Naive thymus-derived CD8-positive, alpha-beta T cell (primary cell): ENCODE measurements at regions not wholly inside any gene's neighbourhood (a gene's known extent, or its start where the extent isn't known, plus 50 kb on each side); places are given as distances from the start of the nearest gene placed in this dataset.

Experiments used
- ATAC-seq, 2 donors: fragments of 150-1000 bp; cut with Tn5 transposase in 1 of 2; sonication (Bioruptor Pico), chemical (Tn5 transposase) in 1 of 2; 1 replicate in 1 of 2; 2 replicates in 1 of 2; pipeline ENCODE4 v1.10.0; 2021; ENCODE audit warnings: mild to moderate bottlenecking in 2 of 2, moderate library complexity in 2 of 2
- POLR2A ChIA-PET: fragments of 350-600 bp; sonication (Branson Sonifier 250); formaldehyde crosslinking; loops from one replicate; lab custom pipeline; 2021; ENCODE audit warnings: antibody characterized with exemption; lab: Charles Lee
- DNase-seq, 10 donors: peaks; one replicate each; pipeline versions ENCODE4 v3.0.0 to v3.0.0-alpha.2; 2020 to 2022
- H3K27ac Mint-ChIP-seq, 10 donors: one replicate each; pipeline ENCODE4 v1.8.0; 2020 to 2022; ENCODE audit warnings: mild to moderate bottlenecking in 10 of 10, mixed read lengths in 10 of 10, moderate library complexity in 4 of 10, inconsistent platforms in 1 of 10
- H3K27me3 Mint-ChIP-seq, 5 donors: one replicate each; pipeline ENCODE4 v1.8.0; 2021 to 2022; ENCODE audit warnings: mixed read lengths in 5 of 5
- H3K36me3 Mint-ChIP-seq, 3 donors: one replicate each; pipeline ENCODE4 v1.8.0; 2020 to 2022; ENCODE audit warnings: mixed read lengths in 3 of 3, mild to moderate bottlenecking in 2 of 3, inconsistent platforms in 1 of 3
- H3K4me1 Mint-ChIP-seq, 4 donors: one replicate each; pipeline ENCODE4 v1.8.0; 2021 to 2022; ENCODE audit warnings: mixed read lengths in 4 of 4
- H3K4me3 Mint-ChIP-seq, 10 donors: one replicate each; pipeline ENCODE4 v1.8.0; 2020 to 2022; ENCODE audit warnings: mild to moderate bottlenecking in 10 of 10, mixed read lengths in 10 of 10, moderate library complexity in 6 of 10, inconsistent platforms in 1 of 10
- H3K9me3 Mint-ChIP-seq, 9 donors: one replicate each; pipeline ENCODE4 v1.8.0; 2020 to 2022; ENCODE audit warnings: mixed read lengths in 9 of 9, mild to moderate bottlenecking in 3 of 9, inconsistent platforms in 1 of 9, moderate library complexity in 1 of 9

GRCh38 chr2:59702026-59702425 is 851.4 kb downstream of the BCL11A start:
- ATAC-seq (no peak), DNase-seq (no peak)
- H3K27ac Mint-ChIP-seq: no peak overlapping the region
- no peaks in the 10 kb centered on the region for H3K4me1 Mint-ChIP-seq
- H3K9me3 Mint-ChIP-seq: peaks cover 0 to 14% (median 7%) of the 10 kb centered on the region in 9 donors
- H3K4me3 Mint-ChIP-seq: no peak overlapping the region
- peaks cover 0 to 2% (median 0%) of the 10 kb centered on the region in 5 donors for H3K27me3 Mint-ChIP-seq
- peaks cover 0 to 12% (median 0%) of the 10 kb centered on the region in 3 donors for H3K36me3 Mint-ChIP-seq
- POLR2A ChIA-PET: no interaction called here

GRCh38 chr2:59701271-59701994 is 852.0 kb downstream of the BCL11A start:
- no peak for ATAC-seq
- Mint-ChIP-seq H3K36me3 (peaks cover 0 to 12% (median 0%) of the 10 kb centered on the region in 3 donors), H3K4me3 (no peak overlapping the region), H3K4me1 (no peaks in the 10 kb centered on the region), H3K27ac (no peak overlapping the region), H3K27me3 (peaks cover 0 to 2% (median 0%) of the 10 kb centered on the region in 5 donors), H3K9me3 (peaks cover 0 to 14% (median 9%) of the 10 kb centered on the region in 9 donors)
- DNase-seq: no peak
- POLR2A ChIA-PET: no interaction called here

GRCh38 chr2:59694176-59694575 is 859.3 kb downstream of the BCL11A start:
- no peak for ATAC-seq
- H3K9me3 Mint-ChIP-seq: peaks cover 0 to 10% (median 6%) of the 10 kb centered on the region in 9 donors
- no peak for DNase-seq
- POLR2A ChIA-PET: no interaction called here
- H3K27me3 Mint-ChIP-seq: no peaks in the 10 kb centered on the region
- no peak overlapping the region for H3K4me3 Mint-ChIP-seq
- H3K36me3 Mint-ChIP-seq: peaks cover 0 to 4% (median 0%) of the 10 kb centered on the region in 3 donors
- H3K27ac Mint-ChIP-seq: no peak overlapping the region
- H3K4me1 Mint-ChIP-seq: no peaks in the 10 kb centered on the region

GRCh38 chr2:59693231-59693959 is 860.1 kb downstream of the BCL11A start:
- Mint-ChIP-seq H3K4me3 (no peak overlapping the region), H3K27ac (no peak overlapping the region), H3K27me3 (no peaks in the 10 kb centered on the region), H3K4me1 (no peaks in the 10 kb centered on the region), H3K36me3 (peaks cover 0 to 4% (median 2%) of the 10 kb centered on the region in 3 donors), H3K9me3 (peaks cover 0 to 10% (median 7%) of the 10 kb centered on the region in 9 donors)
- POLR2A ChIA-PET: no interaction called here
- ATAC-seq (no peak), DNase-seq (no peak)

- H3K9me3 Mint-ChIP-seq: peaks cover 0 to 14% (median 9%) of the 10 kb centered on the region in 9 donors
- POLR2A ChIA-PET: no interaction called here
- no peak overlapping the region for H3K27ac Mint-ChIP-seq
- DNase-seq: no peak
- H3K4me3 Mint-ChIP-seq: no peak overlapping the region
- no peaks in the 10 kb centered on the region for H3K4me1 Mint-ChIP-seq
- H3K27me3 Mint-ChIP-seq: peaks cover 0 to 3% (median 3%) of the 10 kb centered on the region in 5 donors
- ATAC-seq: no peak
- peaks cover 0 to 7% (median 2%) of the 10 kb centered on the region in 3 donors for H3K36me3 Mint-ChIP-seq
These were observed 861.8 kb downstream of the BCL11A start for GRCh38 chr2:59691518-59692190.

GRCh38 chr2:59690849-59691248 is 862.6 kb downstream of the BCL11A start:
- POLR2A ChIA-PET: no interaction called here
- H3K27ac Mint-ChIP-seq: no peak overlapping the region
- H3K27me3 Mint-ChIP-seq: peaks cover 0 to 6% (median 4%) of the 10 kb centered on the region in 5 donors
- H3K36me3 Mint-ChIP-seq: peaks cover 0 to 11% (median 2%) of the 10 kb centered on the region in 3 donors
- no peaks in the 10 kb centered on the region for H3K4me1 Mint-ChIP-seq
- no peak overlapping the region for H3K4me3 Mint-ChIP-seq
- H3K9me3 Mint-ChIP-seq: peaks cover 0 to 16% (median 9%) of the 10 kb centered on the region in 9 donors
- DNase-seq: no peak
- ATAC-seq: no peak

- POLR2A ChIA-PET: no interaction called here
- no peak overlapping the region for H3K27ac Mint-ChIP-seq
- ATAC-seq: no peak
- H3K27me3 Mint-ChIP-seq: peaks cover 0 to 8% (median 6%) of the 10 kb centered on the region in 5 donors
- no peak overlapping the region for H3K4me3 Mint-ChIP-seq
- H3K4me1 Mint-ChIP-seq: no peaks in the 10 kb centered on the region
- H3K9me3 Mint-ChIP-seq: peaks cover 0 to 25% (median 7%) of the 10 kb centered on the region in 9 donors
- no peak for DNase-seq
- H3K36me3 Mint-ChIP-seq: peaks cover 0 to 8% (median 2%) of the 10 kb centered on the region in 3 donors
These were observed 868.7 kb downstream of the BCL11A start for GRCh38 chr2:59684771-59685166.

GRCh38 chr2:59684116-59684770 is 869.2 kb downstream of the BCL11A start:
- no peak overlapping the region for H3K27ac Mint-ChIP-seq
- ATAC-seq: no peak
- peaks cover 0 to 8% (median 2%) of the 10 kb centered on the region in 3 donors for H3K36me3 Mint-ChIP-seq
- H3K9me3 Mint-ChIP-seq: peaks cover 0 to 25% (median 7%) of the 10 kb centered on the region in 9 donors
- H3K4me1 Mint-ChIP-seq: no peaks in the 10 kb centered on the region
- H3K4me3 Mint-ChIP-seq: no peak overlapping the region
- POLR2A ChIA-PET: no interaction called here
- peak in 1 of 10 donors; percentile 2 for DNase-seq
- H3K27me3 Mint-ChIP-seq: peaks cover 0 to 8% (median 6%) of the 10 kb centered on the region in 5 donors

GRCh38 chr2:59680863-59681262 is 872.6 kb downstream of the BCL11A start:
- POLR2A ChIA-PET: no interaction called here
- H3K27ac Mint-ChIP-seq: no peak overlapping the region
- H3K36me3 Mint-ChIP-seq: no peaks in the 10 kb centered on the region
- peaks cover 0 to 20% (median 0%) of the 10 kb centered on the region in 9 donors for H3K9me3 Mint-ChIP-seq
- no peak for DNase-seq
- peaks cover 0 to 4% (median 2%) of the 10 kb centered on the region in 5 donors for H3K27me3 Mint-ChIP-seq
- ATAC-seq: no peak
- peaks cover 0 to 5% (median 0%) of the 10 kb centered on the region in 4 donors for H3K4me1 Mint-ChIP-seq
- no peak overlapping the region for H3K4me3 Mint-ChIP-seq

- H3K4me3 Mint-ChIP-seq: no peak overlapping the region
- DNase-seq: no peak
These were observed 876.3 kb downstream of the BCL11A start for GRCh38 chr2:59677158-59677557.

GRCh38 chr2:59674100-59674499 is 879.4 kb downstream of the BCL11A start:
- no peaks in the 10 kb centered on the region for H3K27me3 Mint-ChIP-seq
- no peak overlapping the region for H3K27ac Mint-ChIP-seq
- DNase-seq (no peak), ATAC-seq (no peak)
- H3K4me3 Mint-ChIP-seq: no peak overlapping the region
- no peaks in the 10 kb centered on the region for H3K36me3 Mint-ChIP-seq
- H3K4me1 Mint-ChIP-seq: peaks cover 0 to 5% (median 0%) of the 10 kb centered on the region in 4 donors
- no peaks in the 10 kb centered on the region for H3K9me3 Mint-ChIP-seq
- POLR2A ChIA-PET: no interaction called here

More at GRCh38 chr2:59677158-59677557, 876.3 kb downstream of the BCL11A start:
- Mint-ChIP-seq H3K9me3 (peaks cover 0 to 13% (median 0%) of the 10 kb centered on the region in 9 donors), H3K36me3 (no peaks in the 10 kb centered on the region), H3K27me3 (no peaks in the 10 kb centered on the region), H3K4me1 (peaks cover 0 to 5% (median 0%) of the 10 kb centered on the region in 4 donors), H3K27ac (no peak overlapping the region)
- no peak for ATAC-seq
- POLR2A ChIA-PET: no interaction called here

- ATAC-seq: no peak
- POLR2A ChIA-PET: no interaction called here
- Mint-ChIP-seq H3K9me3 (no peaks in the 10 kb centered on the region), H3K4me3 (no peak overlapping the region), H3K4me1 (no peaks in the 10 kb centered on the region), H3K27me3 (no peaks in the 10 kb centered on the region), H3K27ac (no peak overlapping the region), H3K36me3 (no peaks in the 10 kb centered on the region)
- no peak for DNase-seq
These were observed 888.4 kb downstream of the BCL11A start for GRCh38 chr2:59665021-59665420.
